Neutrophil (primary cell): ENCODE measurements at regions not wholly inside any gene's neighbourhood (a gene's known extent, or its start where the extent isn't known, plus 50 kb on each side); places are given as distances from the start of the nearest gene placed in this dataset.

Experiments used
- H3K27ac ChIP-seq: fragments of 200-600 bp; sonication (generic); 2 replicates; pipeline ENCODE4 v1.5.1; 2016; ENCODE audit warnings: mild to moderate bottlenecking, moderate library complexity
- H3K27me3 ChIP-seq: fragments of 200-600 bp; sonication (generic); 2 replicates; pipeline ENCODE4 v1.6.0; 2016; ENCODE audit warnings: mild to moderate bottlenecking
- H3K36me3 ChIP-seq: fragments of 200-600 bp; sonication (generic); 2 replicates; pipeline ENCODE4 v1.5.1; 2017
- H3K4me1 ChIP-seq, 2 experiments: fragments of 200-600 bp in 1 of 2; sonication (generic) in 1 of 2; 1 replicate in 1 of 2; 2 replicates in 1 of 2; pipeline versions ENCODE4 v1.5.1 to v1.6.1; 2013 to 2016; ENCODE audit warnings: low read depth in 1 of 2, low read length in 1 of 2, mild to moderate bottlenecking in 1 of 2, moderate library complexity in 1 of 2; ENCODE audit not compliant: control insufficient read depth in 1 of 2, insufficient read depth in 1 of 2
- H3K4me3 ChIP-seq, 2 experiments: fragments of 200-600 bp in 1 of 2; sonication (generic) in 1 of 2; 1 replicate in 1 of 2; 2 replicates in 1 of 2; pipeline ENCODE4 v1.5.1; 2013 to 2016; ENCODE audit warnings: low read depth in 1 of 2, low read length in 1 of 2, mild to moderate bottlenecking in 1 of 2, moderate library complexity in 1 of 2
- H3K9me3 ChIP-seq: fragments of 200-600 bp; sonication (generic); 2 replicates; pipeline ENCODE4 v1.5.1; 2016
- TF ChIP-seq, protein P1 (sequence below): fragments of 200-600 bp; sonication (generic); IDR thresholded peaks from 2 replicates; pipeline ENCODE4 v1.5.1; 2016; ENCODE audit warnings: antibody characterized with exemption

DNA sequence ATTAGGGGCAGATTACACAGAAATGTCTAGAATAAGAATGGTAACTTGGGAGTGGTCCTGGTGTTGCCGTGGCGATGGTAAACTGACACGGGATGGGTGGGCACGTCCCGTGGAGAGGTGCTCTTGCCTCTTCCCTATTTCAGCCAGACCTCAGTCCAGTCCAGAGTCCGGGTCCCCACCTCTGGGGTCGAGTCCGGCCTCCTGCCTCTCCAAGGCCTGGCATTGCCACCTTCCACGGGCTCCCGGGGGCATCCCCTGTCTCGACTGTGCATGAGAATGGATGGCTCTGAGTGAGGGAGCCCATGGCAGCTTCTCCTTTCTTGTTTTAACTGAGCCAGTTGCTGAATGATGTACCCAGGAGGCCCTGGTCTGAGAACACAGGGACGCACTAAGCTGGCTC is 142.3 kb downstream of the SOX1 start:
- no peak overlapping the region for H3K4me3 ChIP-seq
- no peaks in the 10 kb centered on the region for H3K4me1 ChIP-seq
- H3K36me3 ChIP-seq: no peaks in the 10 kb centered on the region
- peaks cover 44% of the 10 kb centered on the region for H3K27me3 ChIP-seq
- no peak overlapping the region for H3K27ac ChIP-seq
- TF ChIP-seq, protein P1, sequence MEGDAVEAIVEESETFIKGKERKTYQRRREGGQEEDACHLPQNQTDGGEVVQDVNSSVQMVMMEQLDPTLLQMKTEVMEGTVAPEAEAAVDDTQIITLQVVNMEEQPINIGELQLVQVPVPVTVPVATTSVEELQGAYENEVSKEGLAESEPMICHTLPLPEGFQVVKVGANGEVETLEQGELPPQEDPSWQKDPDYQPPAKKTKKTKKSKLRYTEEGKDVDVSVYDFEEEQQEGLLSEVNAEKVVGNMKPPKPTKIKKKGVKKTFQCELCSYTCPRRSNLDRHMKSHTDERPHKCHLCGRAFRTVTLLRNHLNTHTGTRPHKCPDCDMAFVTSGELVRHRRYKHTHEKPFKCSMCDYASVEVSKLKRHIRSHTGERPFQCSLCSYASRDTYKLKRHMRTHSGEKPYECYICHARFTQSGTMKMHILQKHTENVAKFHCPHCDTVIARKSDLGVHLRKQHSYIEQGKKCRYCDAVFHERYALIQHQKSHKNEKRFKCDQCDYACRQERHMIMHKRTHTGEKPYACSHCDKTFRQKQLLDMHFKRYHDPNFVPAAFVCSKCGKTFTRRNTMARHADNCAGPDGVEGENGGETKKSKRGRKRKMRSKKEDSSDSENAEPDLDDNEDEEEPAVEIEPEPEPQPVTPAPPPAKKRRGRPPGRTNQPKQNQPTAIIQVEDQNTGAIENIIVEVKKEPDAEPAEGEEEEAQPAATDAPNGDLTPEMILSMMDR: no peak
- no peaks in the 10 kb centered on the region for H3K9me3 ChIP-seq

DNA sequence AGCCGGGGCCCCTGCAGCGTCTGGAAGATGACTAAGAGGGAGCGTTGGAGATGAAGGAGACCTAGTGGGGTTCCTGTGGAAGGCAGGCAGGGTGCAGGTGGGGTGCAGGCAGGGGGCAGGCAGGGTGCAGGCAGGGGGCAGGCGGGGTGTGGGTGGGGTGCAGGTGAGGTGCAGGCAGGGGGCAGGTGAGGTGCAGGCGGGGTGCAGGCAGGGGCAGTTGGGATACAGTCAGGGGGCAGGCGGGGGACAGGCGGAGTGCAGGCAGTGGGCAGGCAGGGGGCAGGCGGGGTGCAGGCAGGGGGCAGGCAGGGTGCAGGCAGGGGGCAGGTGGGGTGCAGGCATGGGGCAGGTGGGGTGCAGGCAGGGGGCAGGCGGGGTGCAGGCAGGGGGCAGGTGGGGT is 142.8 kb downstream of the SOX1 start:
- Histone ChIP-seq H3K4me1 (no peaks in the 10 kb centered on the region), H3K36me3 (no peaks in the 10 kb centered on the region)
- TF ChIP-seq, protein P1: no peak

DNA sequence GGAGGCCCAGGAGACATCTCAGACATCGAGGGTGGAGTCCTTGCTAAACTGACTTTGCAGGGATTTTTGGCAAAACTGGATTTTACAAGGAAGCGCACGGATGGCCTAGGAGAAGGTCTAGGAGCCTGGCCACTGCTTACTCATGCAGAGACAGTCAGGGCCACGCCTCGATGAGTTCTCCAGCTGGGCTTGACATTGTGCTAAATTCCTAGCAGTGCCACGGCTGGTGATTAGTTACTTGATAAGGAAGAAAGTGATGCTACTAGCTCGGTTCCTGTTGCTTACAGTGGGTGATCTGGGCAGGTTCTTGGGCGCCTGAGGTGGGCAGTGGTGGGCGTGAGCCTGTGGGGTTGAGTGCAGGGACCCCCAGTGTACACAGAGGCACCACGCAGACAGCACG is 143.4 kb downstream of the SOX1 start:
- no peaks in the 10 kb centered on the region for H3K9me3 ChIP-seq
- TF ChIP-seq, protein P1: no peak
- no peak overlapping the region for H3K4me3 ChIP-seq

More for the DNA sequence above, 142.8 kb downstream of the SOX1 start:
- H3K27me3 ChIP-seq: peaks cover 40% of the 10 kb centered on the region
- no peak overlapping the region for H3K4me3 ChIP-seq
- no peaks in the 10 kb centered on the region for H3K9me3 ChIP-seq
- H3K27ac ChIP-seq: no peak overlapping the region

DNA sequence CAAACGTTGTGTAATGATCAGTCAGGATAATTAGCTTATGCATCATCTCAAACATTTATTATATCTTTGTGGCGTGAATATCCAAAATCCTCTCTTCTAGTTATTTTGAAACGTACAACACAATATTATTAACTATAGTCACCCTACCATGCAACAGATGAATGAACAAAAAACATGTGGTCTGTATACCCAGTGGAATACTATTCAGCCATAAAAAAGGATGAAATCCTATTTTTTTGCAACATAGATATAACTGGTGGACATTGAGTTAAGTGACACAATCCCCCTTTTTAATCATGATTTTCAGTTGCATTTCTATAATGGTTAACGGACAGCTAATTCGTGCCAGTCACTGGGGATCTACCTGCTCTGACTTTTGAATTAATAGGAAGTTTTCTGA is 145.6 kb downstream of the SOX1 start:
- Histone ChIP-seq H3K9me3 (no peaks in the 10 kb centered on the region), H3K36me3 (no peaks in the 10 kb centered on the region), H3K27ac (no peak overlapping the region), H3K27me3 (peaks cover 11% of the 10 kb centered on the region), H3K4me1 (no peaks in the 10 kb centered on the region), H3K4me3 (no peak overlapping the region)
- TF ChIP-seq, protein P1: no peak

More for the DNA sequence above, 143.4 kb downstream of the SOX1 start:
- Histone ChIP-seq H3K36me3 (no peaks in the 10 kb centered on the region), H3K27me3 (peaks cover 33% of the 10 kb centered on the region), H3K4me1 (no peaks in the 10 kb centered on the region), H3K27ac (no peak overlapping the region)

DNA sequence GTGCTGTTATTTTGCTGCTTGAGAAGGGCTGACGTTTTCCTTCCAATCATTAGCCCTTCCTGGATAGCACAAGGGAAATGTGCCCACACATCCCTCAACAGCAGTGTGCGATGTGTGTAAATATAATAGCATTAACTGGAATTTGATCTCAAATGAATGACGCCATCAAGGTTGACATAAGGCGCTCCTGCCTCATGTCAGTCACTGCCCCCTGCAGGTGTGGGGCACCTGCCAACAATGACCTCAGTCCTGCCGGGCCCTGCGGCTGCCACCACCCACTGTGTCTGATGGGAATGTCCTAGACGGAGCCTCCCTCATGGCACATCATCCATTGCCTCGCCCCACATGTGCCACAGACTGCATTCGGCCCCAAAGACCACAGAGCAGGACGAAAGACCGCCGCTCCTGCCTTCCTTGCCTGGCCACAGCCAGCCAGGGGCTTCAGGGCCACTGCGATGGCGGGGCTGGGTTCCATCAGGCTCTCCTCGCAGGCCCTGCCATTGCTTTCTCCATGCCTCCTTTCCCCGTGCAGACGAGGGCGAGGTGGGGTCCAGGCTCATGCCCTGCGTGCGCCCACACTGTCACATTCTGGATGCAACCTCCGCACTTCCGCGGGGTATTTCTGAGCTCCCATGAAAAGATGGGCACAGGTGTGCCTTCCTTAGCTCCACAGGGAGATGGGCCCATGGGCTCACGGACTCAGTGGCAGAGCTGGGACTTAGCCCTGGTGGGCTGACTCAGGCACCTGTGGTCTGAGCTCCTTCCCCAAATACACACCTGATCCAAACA is 146.7 kb downstream of the SOX1 start:
- TF ChIP-seq, protein P1: no peak
- H3K4me3 ChIP-seq: no peak overlapping the region
- H3K4me1 ChIP-seq: no peaks in the 10 kb centered on the region
- H3K27ac ChIP-seq: no peak overlapping the region
- H3K9me3 ChIP-seq: no peaks in the 10 kb centered on the region
- H3K27me3 ChIP-seq: peaks cover under 1% of the 10 kb centered on the region
- H3K36me3 ChIP-seq: no peaks in the 10 kb centered on the region
